Stomach (tissue), 4 donors: ENCODE measurements at regions not wholly inside any gene's neighbourhood (a gene's known extent, or its start where the extent isn't known, plus 50 kb on each side); places are given as distances from the start of the nearest gene placed in this dataset.

Source experiments
- CTCF ChIP-seq, 7 experiments: fragments of 450-650 bp in 4 of 7; fragments of 200-600 bp in 3 of 7; sonication (generic) in 3 of 7; IDR thresholded peaks; one replicate each; pipeline ENCODE4 v1.5.1; 2016 to 2019; ENCODE audit warnings: antibody characterized with exemption in 7 of 7, control low read depth in 2 of 7, mild to moderate bottlenecking in 1 of 7
- POLR2A ChIP-seq, 4 donors: fragments of 450-650 bp; IDR thresholded peaks; one replicate each; pipeline ENCODE4 v1.6.1; 2016; ENCODE audit warnings: antibody characterized with exemption in 4 of 4, control low read depth in 2 of 4, mild to moderate bottlenecking in 1 of 4, moderate library complexity in 1 of 4
- POLR2AphosphoS5 ChIP-seq, 3 donors: sonication (generic); formaldehyde crosslinking; IDR thresholded peaks; one replicate each; pipeline ENCODE4 v1.6.1; 2016; ENCODE audit warnings: antibody characterized with exemption in 3 of 3

GRCh38 chr2:104561251-104561650, 292.7 kb upstream of the POU3F3 start:
- no peak for TF ChIP-seq CTCF (IDR thresholded peaks at IDR 0.05)
- no peak for TF ChIP-seq POLR2AphosphoS5 (IDR thresholded peaks at IDR 0.05)
- TF ChIP-seq POLR2A (IDR thresholded peaks at IDR 0.05), result no peak
